HL-60 (cell line): ENCODE measurements at regions not wholly inside any gene's neighbourhood (a gene's known extent, or its start where the extent isn't known, plus 50 kb on each side); places are given as distances from the start of the nearest gene placed in this dataset.

ENCODE experiments used
- DNase-seq, 2 experiments: peaks; one replicate each; pipeline ENCODE4 v3.0.0-alpha.2; 2010 to 2020; ENCODE audit warnings: low read depth in 1 of 2, low spot score in 1 of 2
- H3K27ac ChIP-seq: fragments of 250-450 bp; sonication (Bioruptor Pico); replicated peaks from 2 replicates; pipeline ENCODE4 v1.5.1; 2020; ENCODE audit warnings: mild to moderate bottlenecking, moderate library complexity
- H3K27me3 ChIP-seq: fragments of 250-450 bp; sonication (Bioruptor Pico); 2 replicates; pipeline ENCODE4 v1.5.1; 2021; ENCODE audit warnings: mild to moderate bottlenecking, moderate library complexity; ENCODE audit not compliant: insufficient read depth, poor library complexity, severe bottlenecking
- H3K4me3 ChIP-seq: replicated peaks from 2 replicates; pipeline ENCODE4 v1.5.1; 2011; ENCODE audit warnings: mild to moderate bottlenecking, control low read depth, low read length; ENCODE audit not compliant: insufficient read depth
- GABPA ChIP-seq: IDR thresholded peaks from 2 replicates; pipeline ENCODE4 v1.6.1; 2012; ENCODE audit warnings: low read depth
- POLR2AphosphoS5 ChIP-seq: IDR thresholded peaks from 2 replicates; pipeline ENCODE4 v1.6.1; 2012; ENCODE audit warnings: low read depth
- REST ChIP-seq: IDR thresholded peaks from 2 replicates; pipeline ENCODE4 v1.6.1; 2012; ENCODE audit warnings: low read depth; ENCODE audit not compliant: insufficient replicate concordance
- SPI1 ChIP-seq: IDR thresholded peaks from 2 replicates; pipeline ENCODE4 v1.6.1; 2012; ENCODE audit warnings: low read depth, mild to moderate bottlenecking, borderline replicate concordance
- TF ChIP-seq, protein P1 (sequence below): IDR thresholded peaks from one replicate; pipeline ENCODE4 v1.5.1; 2011; ENCODE audit warnings: low read length, control low read depth, inconsistent platforms; ENCODE audit not compliant: insufficient read depth

DNA sequence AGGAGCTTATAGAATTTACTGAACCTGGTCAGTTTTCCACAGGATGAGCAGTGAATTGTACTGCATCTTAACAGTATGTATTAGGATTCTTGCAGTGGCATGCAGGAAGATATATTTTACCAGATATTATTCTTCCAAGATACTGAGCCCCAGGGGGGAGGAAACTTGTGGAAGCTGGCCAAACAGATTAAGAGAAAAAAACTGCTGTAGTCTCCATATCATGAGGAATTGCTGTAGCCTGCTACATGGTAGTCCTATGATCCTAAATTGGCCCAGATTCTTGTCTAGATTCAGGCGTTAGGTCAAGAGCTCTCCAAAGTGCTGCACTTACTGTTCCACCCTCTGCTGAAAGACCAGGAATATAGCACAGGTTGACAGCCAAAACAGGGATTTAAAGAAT, 275.5 kb upstream of the TAS2R1 start:
- Histone ChIP-seq H3K27me3 (no peaks in the 10 kb centered on the region), H3K4me3 (no peak overlapping the region), H3K27ac (no peak overlapping the region)
- TF ChIP-seq REST (no peak), SPI1 (no peak), GABPA (no peak), POLR2AphosphoS5 (no peak)
- TF ChIP-seq, protein P1, sequence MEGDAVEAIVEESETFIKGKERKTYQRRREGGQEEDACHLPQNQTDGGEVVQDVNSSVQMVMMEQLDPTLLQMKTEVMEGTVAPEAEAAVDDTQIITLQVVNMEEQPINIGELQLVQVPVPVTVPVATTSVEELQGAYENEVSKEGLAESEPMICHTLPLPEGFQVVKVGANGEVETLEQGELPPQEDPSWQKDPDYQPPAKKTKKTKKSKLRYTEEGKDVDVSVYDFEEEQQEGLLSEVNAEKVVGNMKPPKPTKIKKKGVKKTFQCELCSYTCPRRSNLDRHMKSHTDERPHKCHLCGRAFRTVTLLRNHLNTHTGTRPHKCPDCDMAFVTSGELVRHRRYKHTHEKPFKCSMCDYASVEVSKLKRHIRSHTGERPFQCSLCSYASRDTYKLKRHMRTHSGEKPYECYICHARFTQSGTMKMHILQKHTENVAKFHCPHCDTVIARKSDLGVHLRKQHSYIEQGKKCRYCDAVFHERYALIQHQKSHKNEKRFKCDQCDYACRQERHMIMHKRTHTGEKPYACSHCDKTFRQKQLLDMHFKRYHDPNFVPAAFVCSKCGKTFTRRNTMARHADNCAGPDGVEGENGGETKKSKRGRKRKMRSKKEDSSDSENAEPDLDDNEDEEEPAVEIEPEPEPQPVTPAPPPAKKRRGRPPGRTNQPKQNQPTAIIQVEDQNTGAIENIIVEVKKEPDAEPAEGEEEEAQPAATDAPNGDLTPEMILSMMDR = no peak
- no peak for DNase-seq

DNA sequence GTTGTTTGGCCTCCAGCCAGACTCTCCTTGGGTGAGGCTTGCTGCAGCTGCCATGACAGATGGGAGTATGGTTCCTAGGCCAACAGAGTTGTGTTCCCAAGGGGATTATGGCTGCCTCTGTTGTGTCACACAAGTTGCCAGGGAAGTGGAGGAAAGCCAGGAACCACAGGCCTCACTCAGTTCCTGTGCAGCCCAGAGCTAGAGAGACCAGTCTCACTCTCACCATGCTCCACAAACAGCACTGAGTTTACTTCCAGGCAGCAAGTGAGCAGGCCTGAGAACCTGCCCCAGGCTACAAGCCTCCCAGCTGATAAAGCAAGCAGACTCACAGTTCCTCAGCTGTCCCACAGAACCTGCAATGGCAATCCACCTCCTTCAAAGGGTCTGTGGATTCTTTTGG, 273.6 kb upstream of the TAS2R1 start:
- no peak overlapping the region for H3K27ac ChIP-seq
- no peak overlapping the region for H3K4me3 ChIP-seq
- H3K27me3 ChIP-seq = no peaks in the 10 kb centered on the region
- DNase-seq = no peak
- no peak for TF ChIP-seq GABPA
- no peak for TF ChIP-seq REST
- TF ChIP-seq, protein P1 = no peak
- TF ChIP-seq POLR2AphosphoS5 = no peak
- TF ChIP-seq SPI1 = no peak

DNA sequence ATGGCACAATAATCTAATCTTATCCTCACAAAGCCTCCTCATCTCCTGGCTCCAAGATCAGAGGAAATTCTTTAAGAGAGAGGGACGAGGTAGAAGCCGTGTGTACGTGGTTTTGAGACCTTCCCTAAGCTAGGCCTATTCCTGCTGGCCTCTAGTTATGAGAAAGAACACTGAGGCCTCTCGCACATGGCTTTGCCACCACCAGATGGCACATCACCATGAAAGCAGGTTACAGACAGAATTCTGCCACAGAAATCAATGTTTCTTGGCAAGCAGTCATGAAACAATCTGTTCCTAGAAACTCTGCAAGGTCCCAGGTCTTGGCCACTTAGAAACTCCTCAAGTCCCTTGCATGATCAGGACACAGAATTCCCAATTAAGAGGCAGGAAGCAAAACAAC, 268.2 kb upstream of the TAS2R1 start:
- H3K27me3 ChIP-seq = no peaks in the 10 kb centered on the region
- peak in 1 of 2 experiments; percentile 7 for DNase-seq
- TF ChIP-seq SPI1 (no peak), POLR2AphosphoS5 (no peak), REST (no peak), GABPA (no peak)
- TF ChIP-seq, protein P1 = no peak
- no peak overlapping the region for H3K27ac ChIP-seq
- H3K4me3 ChIP-seq = no peak overlapping the region
